NCI-H748 (cell line): ENCODE measurements at regions not wholly inside any gene's neighbourhood (a gene's known extent, or its start where the extent isn't known, plus 50 kb on each side); places are given as distances from the start of the nearest gene placed in this dataset.

Experiments
- DNase-seq: peaks from one replicate; lab custom pipeline; 2025; ENCODE audit not compliant: unreplicated experiment; lab: John Stamatoyannopoulos, UW

DNA sequence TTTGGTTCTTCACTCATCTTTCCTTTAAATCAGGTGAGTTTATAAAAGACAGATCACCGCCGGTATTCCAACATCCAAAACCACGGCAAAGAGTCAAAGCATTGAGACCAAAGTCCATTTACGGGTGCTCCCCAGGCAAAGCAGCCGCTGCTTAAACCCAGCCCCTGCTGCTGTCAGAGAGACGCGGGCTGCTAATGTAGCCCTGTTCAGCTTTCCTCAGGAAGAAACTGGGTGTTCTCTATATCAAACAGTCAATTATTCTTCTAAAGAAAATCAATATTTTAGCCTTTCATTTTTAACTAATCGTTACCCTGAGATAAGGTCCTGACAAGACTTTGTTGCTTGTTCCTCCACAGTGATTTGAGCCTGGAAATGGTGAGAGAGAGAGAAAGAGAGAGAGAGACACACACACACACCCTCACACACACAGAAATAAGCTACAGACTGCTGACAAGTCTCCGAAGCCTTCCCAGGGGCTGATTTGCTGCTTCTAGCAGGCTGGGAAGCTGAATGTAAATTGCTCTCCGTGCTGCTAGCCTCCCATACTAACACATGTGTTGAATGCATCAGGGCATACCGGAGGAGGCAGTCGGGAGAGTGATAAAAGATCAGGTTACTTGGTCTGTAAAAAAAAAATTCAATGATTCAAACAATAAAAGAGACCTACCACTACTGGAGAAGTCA, 183.0 kb upstream of the ANK3 start:
- peak; percentile 83 for DNase-seq

DNA sequence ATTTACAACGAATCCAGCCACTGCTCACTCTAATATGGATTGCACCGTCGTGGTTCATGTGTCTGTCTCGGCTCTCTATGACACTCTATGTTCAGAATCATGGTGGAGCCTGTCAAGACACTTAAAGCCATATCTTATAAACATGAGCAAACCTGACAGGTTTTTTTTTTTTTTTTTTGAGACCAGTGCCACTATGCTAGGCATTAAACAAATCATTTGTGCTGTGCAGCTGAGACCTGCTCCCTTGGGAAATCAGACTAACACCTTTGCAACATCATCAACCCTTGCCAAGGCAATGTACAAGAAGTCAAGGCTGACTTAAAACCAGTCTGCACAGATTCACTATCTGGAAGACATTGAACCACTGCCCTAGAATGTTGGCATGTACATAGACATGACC, 181.2 kb upstream of the ANK3 start:
- DNase-seq: no peak

DNA sequence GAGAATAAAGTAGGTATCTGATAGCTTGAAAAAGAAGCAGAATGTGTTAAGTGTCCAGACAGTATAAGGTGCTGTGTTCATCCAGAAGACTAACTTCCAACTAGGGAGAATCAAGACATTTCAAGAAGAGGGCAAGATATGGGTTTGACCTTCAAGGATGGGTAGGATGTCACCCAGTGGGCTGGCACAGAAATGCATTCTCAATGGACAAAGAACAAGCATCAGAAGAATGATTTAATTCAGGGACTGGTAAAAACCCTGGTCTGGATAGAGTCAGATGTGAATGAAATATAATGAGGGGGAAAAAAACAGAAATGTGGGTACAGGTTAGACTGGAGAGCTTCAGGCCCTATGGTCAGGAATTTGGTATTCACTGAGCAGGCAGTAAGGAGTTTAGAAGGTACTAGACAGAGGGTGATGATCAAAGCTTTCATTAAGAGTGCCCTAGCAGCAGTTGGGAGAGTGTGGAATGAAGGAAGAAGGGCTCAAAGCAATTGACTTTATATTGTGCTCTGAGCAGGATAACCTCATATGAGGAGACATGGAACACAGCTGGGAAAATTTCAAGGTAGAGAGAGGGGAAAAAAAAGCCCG, 180.7 kb upstream of the ANK3 start:
- no peak for DNase-seq

DNA sequence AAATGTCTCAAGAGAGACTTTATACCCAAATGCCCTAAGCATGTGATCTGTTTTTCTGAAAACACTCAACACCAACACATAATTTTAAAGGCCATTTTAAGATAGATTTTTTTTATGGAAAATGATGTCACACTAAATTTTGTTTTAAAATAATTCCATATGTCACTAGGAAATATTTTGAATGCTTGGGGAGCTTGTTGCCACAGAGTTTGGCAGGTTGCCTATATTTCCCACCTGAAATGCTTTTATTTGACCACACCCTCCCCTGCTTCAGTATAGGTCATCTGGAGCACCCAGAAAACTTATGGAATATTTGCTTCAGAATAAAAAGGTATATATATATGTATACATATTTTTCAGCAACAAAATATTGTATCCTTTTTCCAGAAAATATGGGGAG, 180.0 kb upstream of the ANK3 start:
- DNase-seq: peak; percentile 16

DNA sequence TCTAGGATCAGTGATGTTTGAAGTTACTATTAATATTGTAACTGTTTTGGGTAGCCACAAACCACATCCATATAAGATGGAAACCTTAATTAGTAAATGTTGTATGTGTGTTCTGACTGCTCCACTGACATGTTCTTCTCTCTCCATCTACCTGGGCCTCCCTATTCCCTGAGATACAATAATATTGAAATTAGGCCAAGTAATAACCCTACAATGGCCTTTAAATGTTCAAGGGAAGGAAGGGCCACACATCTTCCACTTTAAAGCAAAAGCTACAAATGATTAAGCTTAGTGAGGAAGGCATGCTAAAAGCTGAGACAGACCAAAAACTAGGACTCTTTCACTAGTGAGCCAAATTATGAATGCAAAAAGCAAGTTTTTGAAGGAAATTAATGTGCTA, 176.4 kb upstream of the ANK3 start:
- no peak for DNase-seq

DNA sequence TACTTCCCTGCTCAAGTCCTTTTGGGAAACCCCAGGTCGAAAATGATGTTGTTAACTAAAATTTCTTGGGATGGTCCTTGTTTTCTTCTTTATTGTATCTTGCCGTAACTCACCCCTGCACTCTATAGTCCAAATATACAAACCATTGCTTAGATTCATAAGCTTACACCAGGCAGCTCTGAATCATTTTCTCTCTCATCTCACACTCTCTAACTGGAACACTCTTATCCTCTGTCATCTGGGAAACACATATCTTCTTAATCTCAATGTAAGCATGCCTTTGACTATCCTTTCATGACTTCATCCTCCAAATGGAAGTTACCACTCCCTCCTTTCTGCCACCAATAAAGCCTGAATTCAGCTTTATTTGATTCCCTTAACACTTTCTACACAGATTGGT, 175.8 kb upstream of the ANK3 start:
- DNase-seq: no peak

DNA sequence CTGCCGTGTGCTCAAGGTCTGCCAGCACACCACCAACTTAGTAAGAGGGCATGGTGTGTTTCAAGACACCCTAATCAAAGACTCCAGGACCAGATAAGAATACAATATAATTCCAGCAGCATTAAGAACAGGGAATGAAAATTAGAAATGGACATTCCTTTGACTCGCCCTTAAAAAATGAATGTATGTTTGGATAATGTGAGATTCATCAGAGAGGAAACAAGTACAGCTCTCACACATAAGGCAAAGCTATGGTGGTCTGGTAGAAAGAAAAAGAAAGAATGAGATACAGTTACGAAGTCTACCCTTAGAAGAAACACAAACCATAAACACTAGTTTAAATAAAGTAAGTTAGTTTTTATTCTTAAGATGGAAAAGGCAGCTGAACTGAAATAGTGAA, 174.8 kb upstream of the ANK3 start:
- DNase-seq: no peak

DNA sequence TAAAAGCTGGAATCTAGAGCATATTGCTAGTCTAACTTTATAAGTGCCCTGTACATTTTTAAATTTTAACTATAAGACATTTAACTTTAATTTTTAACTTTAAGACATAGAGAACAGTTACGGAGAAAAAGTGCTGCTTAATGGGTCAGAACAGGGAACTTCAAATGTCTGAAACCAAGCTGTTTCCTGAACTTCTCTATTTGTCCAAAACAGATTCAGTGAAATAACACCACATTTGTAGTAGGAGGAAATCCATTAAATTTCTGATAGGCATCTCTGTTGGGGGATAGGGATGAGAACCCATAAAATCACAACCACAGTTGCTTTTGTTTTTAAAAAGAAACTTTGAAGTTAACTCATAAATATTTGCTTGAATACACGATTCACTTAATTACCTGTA, 170.8 kb upstream of the ANK3 start:
- DNase-seq: no peak

DNA sequence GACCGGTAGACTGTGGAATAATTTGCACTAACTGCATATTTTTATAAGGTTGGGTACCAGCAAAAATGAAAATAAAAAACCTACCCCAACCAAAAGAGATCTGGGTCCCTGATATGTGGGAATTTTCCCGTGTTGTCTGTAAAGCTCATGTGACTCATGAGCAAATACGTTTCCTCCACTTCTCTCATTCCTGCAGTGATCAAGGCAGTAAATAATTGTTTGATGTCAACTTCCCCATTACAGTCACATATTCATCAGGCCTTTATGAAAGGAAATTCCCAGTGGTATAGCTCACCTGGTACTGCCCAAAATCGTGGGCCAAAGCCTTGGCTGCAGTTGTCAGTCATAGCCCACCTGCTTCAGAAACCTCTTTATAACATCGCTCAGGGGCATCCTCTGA, 166.0 kb upstream of the ANK3 start:
- DNase-seq: no peak

DNA sequence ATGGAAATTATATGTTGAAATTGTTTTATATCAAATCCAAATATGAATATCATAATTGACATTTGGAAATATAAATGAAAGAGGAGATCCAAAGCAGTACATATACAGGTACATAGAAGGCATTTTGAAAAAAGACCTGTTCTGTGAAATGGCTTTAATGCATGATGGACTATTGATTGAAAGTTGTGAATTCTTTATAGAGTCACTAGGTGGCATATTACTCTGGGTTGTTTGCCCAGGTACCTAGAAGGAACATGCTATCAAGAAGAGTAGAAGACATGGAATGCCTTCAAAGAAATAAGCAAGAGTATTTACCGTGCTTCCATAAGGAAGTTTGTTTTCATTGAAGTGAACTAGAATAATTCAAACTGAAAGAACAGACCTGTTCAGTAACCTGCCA, 160.0 kb upstream of the ANK3 start:
- peak; percentile 33 for DNase-seq

DNA sequence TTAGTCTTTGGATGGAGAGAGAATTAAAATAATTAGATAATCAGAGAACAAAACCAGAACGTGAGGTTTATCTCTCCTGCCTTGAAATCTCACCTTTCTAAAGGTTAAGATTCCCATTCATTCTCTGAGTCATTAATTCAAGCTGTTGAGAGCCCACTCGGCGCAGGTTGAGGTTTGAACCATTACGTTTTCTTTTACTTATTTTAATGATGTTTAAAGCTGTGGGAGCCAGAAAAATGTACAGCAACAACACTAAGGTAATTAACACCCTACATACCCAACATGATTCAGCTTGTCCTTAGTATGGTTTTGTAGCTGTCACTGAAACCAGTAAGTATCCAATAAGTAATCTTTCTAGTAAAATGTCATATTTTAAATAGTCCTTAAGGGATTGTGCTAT, 153.0 kb upstream of the ANK3 start:
- no peak for DNase-seq

DNA sequence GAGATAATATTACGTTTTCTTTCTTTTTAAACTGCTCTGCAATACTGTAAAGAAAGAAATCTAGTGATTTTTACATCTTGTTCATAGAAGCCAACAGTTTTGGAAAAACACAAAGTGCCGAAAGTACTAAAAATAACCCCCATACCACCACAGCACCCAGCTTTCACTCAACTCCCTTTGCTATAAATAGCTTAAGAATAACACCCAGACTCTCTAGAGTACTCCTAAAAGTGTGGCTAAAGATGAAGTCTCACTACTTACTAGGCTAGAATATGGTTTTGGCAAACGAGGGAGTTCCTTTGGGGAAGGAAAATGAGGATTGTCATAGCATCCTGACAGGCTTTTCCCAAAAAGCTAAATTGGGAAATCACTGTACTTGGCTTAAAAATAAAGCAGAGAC, 151.8 kb upstream of the ANK3 start:
- no peak for DNase-seq

DNA sequence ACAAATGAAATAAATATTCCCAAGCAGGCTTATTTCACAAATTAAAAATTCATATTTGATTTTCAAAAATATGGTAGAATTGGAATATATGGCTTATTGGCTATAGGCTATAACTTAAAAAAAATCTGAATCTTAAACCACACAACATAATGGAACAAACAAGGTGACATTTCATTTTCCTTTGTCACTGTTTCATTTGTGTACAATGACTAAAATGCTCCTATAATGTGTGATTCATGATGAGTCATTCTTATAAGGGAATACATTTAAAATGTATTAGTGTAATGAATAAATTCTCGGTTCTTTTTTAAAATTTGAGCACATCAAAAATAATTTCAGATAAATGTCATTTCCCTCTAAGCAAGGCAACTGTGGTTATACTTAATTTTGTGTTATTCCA, 148.0 kb upstream of the ANK3 start:
- DNase-seq: no peak

DNA sequence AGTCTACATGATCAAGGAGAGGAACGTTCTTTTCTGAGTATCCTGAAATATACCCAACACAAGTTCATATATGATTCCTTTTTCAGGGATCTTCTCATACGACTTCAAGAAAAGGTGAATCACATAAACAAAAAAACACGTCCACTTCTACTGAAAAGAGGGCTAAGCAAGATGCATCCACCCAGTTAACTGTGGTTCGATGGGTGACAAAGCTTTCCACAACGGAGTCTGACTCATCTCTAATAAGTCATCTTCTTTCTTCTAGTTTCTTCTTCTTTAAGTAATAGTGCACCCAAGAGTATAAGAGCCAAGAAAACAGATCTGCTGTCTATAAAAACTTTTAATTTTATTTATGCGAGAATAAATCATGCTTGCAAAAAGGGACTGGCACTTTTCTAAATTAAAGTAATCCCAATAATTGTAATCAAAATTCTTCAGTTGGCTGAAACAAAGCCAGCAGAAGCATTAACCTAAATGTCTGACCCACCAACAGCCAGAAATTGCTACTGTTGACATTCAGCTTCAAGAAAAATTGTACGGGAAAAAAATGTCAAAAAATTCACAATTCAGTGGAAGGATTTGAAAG, 146.9 kb upstream of the ANK3 start:
- DNase-seq: no peak

DNA sequence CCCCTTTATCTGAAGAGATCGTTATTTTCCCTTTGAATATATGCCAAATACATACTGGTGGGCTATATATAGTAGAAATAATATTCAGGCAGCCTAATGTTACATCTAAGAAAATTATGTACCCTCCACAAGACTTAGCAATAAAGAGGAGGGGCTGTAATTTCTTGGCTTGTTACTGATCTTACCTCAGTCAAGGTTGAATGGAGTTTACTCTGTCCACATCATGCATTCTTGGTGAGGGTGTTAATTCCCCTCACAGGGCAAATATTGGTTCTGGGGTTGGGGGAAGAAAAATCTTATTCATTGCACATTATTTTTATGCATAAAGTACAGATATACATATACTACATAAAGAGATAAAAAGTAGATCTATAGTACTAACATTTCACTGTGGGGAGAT, 145.8 kb upstream of the ANK3 start:
- DNase-seq: no peak

DNA sequence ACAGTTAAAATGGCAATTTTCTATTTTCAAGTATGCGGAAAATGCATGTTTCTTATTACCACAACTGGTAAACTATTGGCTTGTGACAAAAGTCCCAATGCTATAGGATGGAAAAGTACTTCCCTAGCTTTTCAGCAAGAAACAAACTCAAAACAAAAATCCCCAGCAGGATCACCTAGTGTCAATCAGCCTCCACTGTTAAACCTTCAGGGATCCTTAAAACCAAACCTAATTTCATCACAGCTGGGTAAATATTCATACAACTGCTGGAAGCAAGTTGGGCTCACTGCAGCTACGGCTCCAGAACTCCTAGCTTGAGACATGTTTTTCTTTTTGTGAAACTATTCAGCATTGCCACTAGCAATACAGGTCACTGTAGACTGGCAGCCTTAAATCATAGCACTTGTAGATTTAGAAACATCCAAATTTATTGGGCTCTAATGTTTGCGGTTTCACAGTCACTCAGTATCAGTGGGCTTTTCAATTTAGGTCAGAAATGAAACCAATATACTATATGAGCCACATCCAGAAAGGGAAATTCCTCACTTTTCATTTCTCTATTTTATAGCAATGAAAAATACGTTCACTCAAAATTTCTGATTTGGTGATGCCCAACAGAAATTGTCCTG, 145.2 kb upstream of the ANK3 start:
- DNase-seq: no peak

DNA sequence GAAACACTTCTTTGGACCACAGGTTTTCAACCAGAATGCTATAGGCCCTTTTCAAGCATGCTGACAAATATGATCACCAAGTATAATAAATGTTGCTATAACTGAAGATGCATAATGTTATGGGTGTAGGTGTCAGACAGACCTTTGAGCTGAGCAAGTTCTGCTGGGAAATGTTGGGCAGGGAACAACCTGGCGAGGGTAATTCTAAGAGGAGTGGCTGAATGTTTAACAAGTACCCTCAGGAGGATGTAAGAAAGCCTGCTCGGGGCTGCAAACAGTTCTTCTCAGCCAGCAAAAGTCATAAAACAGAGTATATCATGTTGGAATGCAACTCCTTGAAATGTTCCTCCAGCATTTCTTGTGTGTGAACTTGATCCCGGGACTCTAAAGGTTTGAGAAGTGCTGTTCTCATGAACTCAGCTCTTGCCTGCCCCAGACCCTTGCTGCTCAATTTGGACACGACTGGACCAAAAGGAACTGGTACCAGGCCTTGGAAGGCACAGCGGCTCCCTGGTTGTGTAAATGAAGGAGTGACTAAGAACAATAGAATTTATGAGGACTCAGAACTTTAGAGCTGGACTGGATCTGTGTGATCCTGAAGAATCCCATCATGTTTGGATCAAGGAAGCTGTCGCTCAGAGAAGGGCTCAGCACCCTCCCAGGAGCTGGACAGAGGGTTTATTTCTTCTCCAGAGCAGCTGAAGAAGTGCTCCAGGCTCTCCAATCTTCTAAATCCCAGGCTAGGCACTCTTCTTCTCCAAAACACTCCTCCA, 143.2 kb upstream of the ANK3 start:
- no peak for DNase-seq

DNA sequence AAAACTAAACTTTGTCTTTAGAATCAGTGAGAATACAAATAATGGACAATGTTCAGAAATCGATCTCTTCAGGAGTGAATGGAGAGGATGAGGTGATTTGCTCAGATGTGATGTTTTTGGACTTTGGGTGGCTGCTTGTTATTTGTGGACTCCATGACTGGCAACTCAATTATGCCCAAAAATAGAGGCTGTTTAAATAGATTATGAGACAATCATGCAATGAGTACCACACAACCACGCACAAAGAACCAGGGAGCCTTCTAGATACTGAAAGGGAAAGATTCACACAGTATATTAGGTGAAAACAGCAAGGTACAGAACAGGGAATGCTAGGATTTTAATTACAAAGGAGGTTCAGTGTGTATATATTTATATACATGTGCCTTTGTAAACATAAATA, 141.3 kb upstream of the ANK3 start:
- no peak for DNase-seq

DNA sequence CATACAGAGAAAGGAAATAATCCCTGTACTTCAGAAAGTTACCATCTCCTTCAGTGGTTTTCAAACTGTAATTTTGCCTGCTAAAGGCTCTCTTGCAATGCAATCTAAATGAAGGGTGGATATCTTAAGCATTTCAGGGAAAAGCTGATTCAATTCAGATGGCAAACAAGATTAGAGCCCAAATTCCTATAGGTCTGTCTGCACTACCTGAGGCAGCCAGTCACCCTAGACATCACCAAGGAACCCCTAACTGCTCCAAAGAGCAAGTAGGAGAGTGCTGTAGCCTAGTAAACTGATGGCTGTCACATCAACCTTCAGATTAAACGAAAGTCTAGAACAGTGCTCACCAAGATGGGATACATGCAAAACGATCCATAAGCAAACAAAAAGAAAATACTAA, 138.0 kb upstream of the ANK3 start:
- DNase-seq: no peak

DNA sequence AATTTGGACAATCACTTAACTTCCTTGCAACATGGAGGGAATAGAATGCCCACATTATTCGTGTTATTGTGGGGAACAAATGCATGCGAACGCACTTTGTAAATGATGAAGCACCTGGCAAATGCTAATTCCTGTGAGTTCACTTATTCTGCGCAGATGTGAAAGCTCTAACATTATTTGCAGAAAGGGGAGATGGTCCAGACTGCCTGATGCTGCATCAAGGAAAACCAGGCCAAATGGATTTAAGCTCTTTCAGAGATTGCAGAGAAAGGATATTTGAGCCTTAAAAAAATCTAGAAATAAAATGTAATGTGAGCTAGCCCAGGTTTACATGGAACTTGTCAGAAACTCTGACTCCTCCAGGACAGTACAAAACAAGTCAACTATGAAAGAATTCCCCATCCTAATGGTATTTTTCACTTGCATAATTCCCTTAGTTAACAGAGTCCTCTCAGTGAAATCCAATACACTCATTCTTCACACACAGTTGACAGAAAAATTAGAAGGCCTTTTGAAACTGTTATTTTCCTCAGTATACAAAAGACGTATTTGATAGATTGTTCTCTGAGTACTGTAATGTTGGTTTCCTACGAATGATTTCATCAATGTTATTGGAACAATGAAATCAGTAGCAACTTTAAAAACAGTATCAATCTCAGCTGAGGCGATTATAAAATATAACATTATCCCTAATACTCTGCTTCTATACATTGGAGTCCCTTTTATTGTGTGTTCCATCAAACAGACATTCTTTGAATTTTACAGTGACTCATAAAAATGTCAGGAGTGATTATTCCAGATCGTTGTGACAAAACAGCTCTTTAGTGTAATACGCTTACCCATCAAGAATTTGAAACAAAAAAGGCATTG, 136.3 kb upstream of the ANK3 start:
- no peak for DNase-seq

DNA sequence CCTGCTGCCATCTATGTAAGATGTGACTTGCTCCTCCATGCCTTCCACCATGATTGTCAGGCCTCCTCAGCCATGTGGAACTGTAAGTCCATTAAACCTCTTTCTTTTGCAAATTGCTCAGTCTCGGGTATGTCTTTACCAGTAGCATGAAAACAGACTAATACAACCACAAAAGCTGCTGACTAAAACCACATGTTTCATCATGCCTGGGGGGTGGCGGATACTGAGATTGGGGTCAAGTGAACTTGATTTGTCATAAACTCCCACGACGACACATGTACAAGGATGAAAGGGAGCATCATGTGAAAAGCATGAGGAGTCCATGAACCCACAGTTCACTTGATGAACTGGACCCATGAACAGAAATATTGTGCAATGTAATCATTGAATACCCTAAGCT, 134.9 kb upstream of the ANK3 start:
- no peak for DNase-seq
